HG02798 (cell line): ENCODE measurements at regions not wholly inside any gene's neighbourhood (a gene's known extent, or its start where the extent isn't known, plus 50 kb on each side); places are given as distances from the start of the nearest gene placed in this dataset.
"Not testable (repeated sequence)": the region's sequence is repeated elsewhere in the genome, so short reads cannot be mapped to it uniquely, and the experiment has no call there.

Experiments used
- ATAC-seq: cut with Tn5 transposase; IDR thresholded peaks from one replicate; pipeline ENCODE4 v1.9.1; 2021; ENCODE audit warnings: mild to moderate bottlenecking; ENCODE audit not compliant: unreplicated experiment, poor library complexity

DNA sequence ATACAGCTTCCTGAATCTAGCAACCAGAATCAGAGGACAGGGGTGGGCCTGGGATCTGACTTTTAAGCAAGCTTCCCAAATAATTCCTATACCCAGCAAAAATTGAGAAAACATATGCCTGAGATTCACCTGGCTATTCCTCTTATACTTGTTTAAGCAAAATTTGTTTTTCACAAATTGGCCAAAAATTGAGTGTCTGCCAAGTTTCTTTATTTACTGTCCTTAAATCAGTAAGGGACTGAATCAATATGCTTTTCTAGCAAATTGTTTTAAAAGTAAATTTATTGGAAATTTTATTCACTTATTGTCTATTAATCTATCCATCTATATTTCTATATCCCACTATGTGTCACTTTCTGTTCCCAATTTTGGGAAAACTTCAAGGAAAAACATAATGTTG, 337.0 kb upstream of the ZNF804A start:
- ATAC-seq: no peak

- no peak for ATAC-seq
Observed at GRCh38 chr2:184261818-184262217, 336.5 kb upstream of the ZNF804A start.

GRCh38 chr2:184268900-184269477, 329.3 kb upstream of the ZNF804A start:
- ATAC-seq: no peak

GRCh38 chr2:184270660-184271059, 327.7 kb upstream of the ZNF804A start:
- no peak for ATAC-seq

DNA sequence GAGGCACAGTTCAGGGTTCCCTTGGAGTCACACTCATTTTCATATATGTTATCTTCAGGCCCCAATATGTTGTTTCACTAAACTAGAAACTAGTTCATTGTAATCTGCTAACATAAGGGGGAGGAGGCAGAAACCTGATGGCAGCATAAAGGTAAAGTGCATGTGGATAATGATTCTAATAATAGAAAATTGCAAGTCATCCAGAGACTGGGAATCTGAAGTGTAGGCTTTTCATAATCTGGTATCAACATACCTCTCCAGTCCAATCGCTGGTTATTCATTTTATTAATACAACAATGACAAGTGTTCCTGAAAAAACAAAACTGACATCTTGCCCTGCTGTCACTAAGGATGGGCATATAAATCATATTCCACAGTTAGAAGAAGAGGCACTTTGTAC, 326.3 kb upstream of the ZNF804A start:
- ATAC-seq: no peak

- no peak for ATAC-seq
Observed at GRCh38 chr2:184294831-184295230, 303.5 kb upstream of the ZNF804A start.

- ATAC-seq: no peak
Observed at GRCh38 chr2:184297085-184297484, 301.2 kb upstream of the ZNF804A start.

- no peak for ATAC-seq
Observed at GRCh38 chr2:184302506-184302905, 295.8 kb upstream of the ZNF804A start.

DNA sequence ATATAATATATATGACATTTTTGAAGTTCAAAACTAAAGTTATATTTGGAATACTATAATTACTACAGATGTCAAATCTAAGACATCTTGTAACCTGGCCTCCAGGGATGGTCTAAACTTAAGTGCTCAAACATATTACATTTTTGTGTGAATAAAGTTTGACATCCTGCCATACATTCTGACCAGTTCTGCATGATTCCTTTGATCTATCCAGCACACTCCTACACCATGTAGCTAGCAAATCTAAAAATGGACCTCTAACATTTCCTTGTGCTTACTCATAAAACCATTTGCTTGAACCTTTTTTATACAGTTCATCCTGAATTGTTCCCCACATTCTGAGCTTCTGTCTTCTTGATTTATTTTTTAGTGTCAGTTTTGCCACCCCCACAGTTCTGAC, 294.3 kb upstream of the ZNF804A start:
- no peak for ATAC-seq

GRCh38 chr2:184305105-184305504, 293.2 kb upstream of the ZNF804A start:
- ATAC-seq: no peak

DNA sequence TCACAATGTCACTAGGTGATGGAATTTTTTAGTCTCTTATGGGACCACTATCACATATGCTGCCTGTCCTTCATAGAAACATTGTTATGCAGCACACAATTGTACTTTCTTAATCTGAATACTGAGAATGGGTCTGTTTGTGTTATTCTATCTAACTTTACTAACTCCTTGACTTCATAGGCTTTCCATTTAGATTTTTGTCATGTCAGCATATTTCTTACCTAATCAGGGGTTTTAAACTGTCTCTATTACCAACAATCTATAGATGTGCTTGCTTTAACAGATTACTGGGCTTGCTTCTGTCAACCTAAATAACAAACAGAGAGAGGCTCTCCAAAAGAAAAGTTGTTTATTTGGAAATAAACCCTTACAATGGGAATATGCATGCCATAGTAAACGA, 289.6 kb upstream of the ZNF804A start:
- no peak for ATAC-seq

- ATAC-seq: no peak
Observed at GRCh38 chr2:184312970-184313369, 285.4 kb upstream of the ZNF804A start.

GRCh38 chr2:184314829-184315228, 283.5 kb upstream of the ZNF804A start:
- ATAC-seq: no peak

- no peak for ATAC-seq
Observed at GRCh38 chr2:184316921-184317320, 281.4 kb upstream of the ZNF804A start.

- no peak for ATAC-seq
Observed at GRCh38 chr2:184322615-184323014, 275.7 kb upstream of the ZNF804A start.

DNA sequence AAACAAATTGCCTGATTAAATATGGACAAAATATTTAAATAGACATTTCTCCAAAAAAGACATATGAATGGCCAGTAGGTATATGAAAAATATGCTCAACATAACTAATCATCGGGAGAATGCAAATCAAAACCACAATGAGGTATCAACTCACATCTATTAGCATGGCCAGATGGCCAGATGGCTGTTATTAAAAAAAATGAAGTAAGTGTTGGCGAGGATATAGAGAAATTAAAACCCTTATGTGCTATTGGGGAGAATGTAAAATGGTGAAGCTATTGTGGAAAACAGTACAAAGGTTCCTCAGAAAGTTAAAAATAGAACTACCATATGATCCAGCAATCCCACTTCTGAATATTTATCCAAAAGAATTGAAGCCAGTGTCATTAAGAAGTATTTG, 272.3 kb upstream of the ZNF804A start:
- ATAC-seq: no peak

GRCh38 chr2:184327805-184328204, 270.5 kb upstream of the ZNF804A start:
- ATAC-seq: not testable (repeated sequence)

GRCh38 chr2:184330561-184330960, 267.8 kb upstream of the ZNF804A start:
- ATAC-seq: not testable (repeated sequence)

DNA sequence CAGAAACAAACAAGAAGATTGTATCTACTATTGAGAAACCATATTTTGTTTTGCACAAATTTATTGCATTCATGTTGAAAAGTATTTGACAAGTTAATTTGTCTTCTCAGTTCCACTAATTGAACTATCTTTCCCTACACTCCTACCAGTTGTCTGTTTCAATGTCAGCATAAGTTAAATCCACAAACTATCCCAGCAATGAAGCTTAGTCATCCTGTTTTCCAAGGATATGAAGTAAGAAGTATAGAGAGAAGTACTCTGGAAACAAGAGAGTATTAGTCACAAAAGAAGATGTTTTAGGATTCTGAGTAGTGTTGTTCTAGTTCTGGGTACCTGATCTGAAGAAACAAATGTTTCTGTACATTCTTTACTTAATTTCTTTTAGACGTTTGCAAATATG, 261.6 kb upstream of the ZNF804A start:
- no peak for ATAC-seq

- no peak for ATAC-seq
Observed at GRCh38 chr2:184338771-184339170, 259.6 kb upstream of the ZNF804A start.

DNA sequence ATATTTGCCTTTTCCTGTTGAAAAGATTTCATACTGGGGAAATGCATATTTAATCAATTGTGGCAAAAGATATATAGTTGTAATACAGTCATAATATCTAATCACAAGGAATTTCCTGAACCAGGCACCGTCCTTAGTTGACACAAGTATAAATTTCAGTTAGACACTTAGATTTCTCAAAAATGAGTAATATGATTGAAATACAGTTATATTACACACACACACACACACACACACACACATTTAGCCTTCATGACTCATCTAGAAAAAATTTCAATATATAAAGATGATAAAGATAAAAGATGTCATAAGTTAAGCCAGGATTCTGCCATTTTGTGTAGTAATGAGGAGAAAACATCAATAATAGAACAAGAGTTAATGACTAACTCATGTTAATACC, 258.4 kb upstream of the ZNF804A start:
- no peak for ATAC-seq

DNA sequence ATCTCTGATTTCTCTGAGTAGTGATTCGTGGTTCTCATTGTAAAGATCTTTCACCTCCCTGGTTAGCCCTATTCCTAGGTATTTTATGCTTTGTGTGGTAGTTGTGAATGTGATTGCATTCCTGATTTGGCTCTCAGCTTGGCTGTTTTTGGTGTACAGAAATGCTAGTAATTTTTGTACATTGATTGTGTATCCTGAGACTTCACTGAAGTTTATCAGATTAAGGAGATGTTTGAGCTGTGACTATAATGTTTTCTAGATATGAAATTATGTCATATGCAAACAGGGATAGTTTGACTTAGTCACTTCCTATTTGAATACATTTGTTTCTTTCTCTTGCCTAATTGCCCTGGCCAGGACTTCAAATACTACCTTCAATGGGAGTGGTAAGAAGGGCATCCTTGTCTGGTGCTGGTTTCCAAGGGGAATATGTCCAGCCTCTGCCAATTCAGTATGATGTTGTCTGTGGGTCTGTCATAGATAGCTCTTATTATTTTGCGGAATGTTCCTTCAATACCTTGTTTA, 251.9 kb upstream of the ZNF804A start:
- ATAC-seq: no peak

- no peak for ATAC-seq
Observed at GRCh38 chr2:184351126-184351525, 247.2 kb upstream of the ZNF804A start.
